GM12878 (cell line): ENCODE measurements at regions not wholly inside any gene's neighbourhood (a gene's known extent, or its start where the extent isn't known, plus 50 kb on each side); places are given as distances from the start of the nearest gene placed in this dataset.

ENCODE experiments used
- ATAC-seq: fragments of 200-7000 bp; cut with Tn5 transposase; 3 replicates; pipeline ENCODE4 v1.9.1; 2020; ENCODE audit warnings: mild to moderate bottlenecking, moderate library complexity
- BruUV-seq: library from RNA; stranded (reverse); fragments of 400-500 nt; replicated peaks from 2 replicates; lab custom pipeline; 2021; lab: Mats Ljungman, UMichigan
- CTCF ChIA-PET: fragments of 300-600 bp; sonication (Branson Sonifier 250); formaldehyde crosslinking; extraction: SDS; loops from one replicate; lab custom pipeline; 2021; ENCODE audit warnings: inconsistent platforms; lab: Yijun Ruan, JAX
- POLR2A ChIA-PET: fragments of 350-600 bp; formaldehyde crosslinking; extraction: SDS; loops from one replicate; lab custom pipeline; 2021; ENCODE audit warnings: inconsistent platforms; lab: Charles Lee
- RAD21 ChIA-PET: fragments of 300-600 bp; sonication (Branson Sonifier 250); formaldehyde crosslinking; loops from one replicate; lab custom pipeline; 2023; ENCODE audit warnings: antibody characterized with exemption; ENCODE audit not compliant: unreplicated experiment; lab: Charles Lee
- SMC1A ChIA-PET: fragments of 300-600 bp; sonication (Branson Sonifier 250); formaldehyde crosslinking; loops from one replicate; lab custom pipeline; 2023; ENCODE audit not compliant: unreplicated experiment, uncharacterized antibody; lab: Charles Lee
- DNase-seq: peaks from one replicate; pipeline ENCODE4 v3.0.0-alpha.2; 2011; ENCODE audit warnings: low read depth, low spot score
- FAIRE-seq: peaks from 3 replicates; lab custom pipeline; 2011; peaks lifted over from hg19 to GRCh38; lab: Jason Lieb, UNC
- H2AFZ ChIP-seq: 2 replicates; pipeline ENCODE4 v1.6.0; 2011; ENCODE audit warnings: low read depth, low read length, control low read depth; ENCODE audit not compliant: control insufficient read depth
- H3K27ac ChIP-seq: 2 replicates; pipeline ENCODE4 v1.5.1; 2011; ENCODE audit warnings: control low read depth; ENCODE audit not compliant: control insufficient read depth, insufficient read depth
- H3K27me3 ChIP-seq, 2 experiments: replicated peaks in 1 of 2; 2 replicates each; pipeline versions ENCODE4 v1.6.0 to v1.6.1; 2011; ENCODE audit warnings: low read length in 1 of 2; ENCODE audit not compliant: control insufficient read depth in 2 of 2, insufficient read depth in 2 of 2
- H3K36me3 ChIP-seq, 2 experiments: 2 replicates each; pipeline ENCODE4 v1.5.1; 2011; ENCODE audit warnings: low read length in 1 of 2; ENCODE audit not compliant: control insufficient read depth in 2 of 2, insufficient read depth in 2 of 2
- H3K4me1 ChIP-seq: 2 replicates; pipeline ENCODE4 v1.6.1; 2011; ENCODE audit warnings: mild to moderate bottlenecking, low read length, moderate library complexity, mixed read lengths; ENCODE audit not compliant: control insufficient read depth, insufficient read depth
- H3K4me2 ChIP-seq: 2 replicates; pipeline ENCODE4 v1.6.0; 2011; ENCODE audit warnings: control low read depth; ENCODE audit not compliant: control insufficient read depth, insufficient read depth
- H3K4me3 ChIP-seq: fragments of 200-600 bp; sonication (generic); 2 replicates; pipeline ENCODE4 v1.5.1; 2016
- H3K79me2 ChIP-seq: 2 replicates; pipeline ENCODE4 v1.6.0; 2011; ENCODE audit warnings: low read length; ENCODE audit not compliant: control insufficient read depth, insufficient read depth
- H3K9ac ChIP-seq: 2 replicates; pipeline ENCODE4 v1.8.0; 2011; ENCODE audit warnings: low read length, control low read depth, mixed read lengths; ENCODE audit not compliant: control insufficient read depth, insufficient read depth
- H3K9me3 ChIP-seq: replicated peaks from 3 replicates; pipeline ENCODE4 v1.5.1; 2011; ENCODE audit warnings: mild to moderate bottlenecking, low read length; ENCODE audit not compliant: control insufficient read depth, insufficient read depth
- H4K20me1 ChIP-seq: 2 replicates; pipeline ENCODE4 v1.6.0; 2011; ENCODE audit not compliant: control insufficient read depth, insufficient read depth
- ASH2L ChIP-seq: fragments of 300-600, 200-600 bp; sonication (generic); IDR thresholded peaks from 2 replicates; pipeline ENCODE4 v1.6.1; 2017; ENCODE audit warnings: low read depth, mild to moderate bottlenecking, borderline replicate concordance
- ATF7 ChIP-seq: fragments of 450-650 bp; IDR thresholded peaks from 2 replicates; pipeline ENCODE4 v1.6.1; 2016; ENCODE audit warnings: low read depth, mild to moderate bottlenecking
- EP300 ChIP-seq, 2 experiments: fragments of 150-350 bp in 1 of 2; IDR thresholded peaks; 2 replicates each; pipeline ENCODE4 v1.6.1; 2011 to 2012; ENCODE audit warnings: low read depth in 2 of 2, low read length in 2 of 2, borderline replicate concordance in 1 of 2, improper control_type of control experiment in 1 of 2, inconsistent platforms in 1 of 2; ENCODE audit not compliant: control insufficient read depth in 1 of 2
- MEF2B ChIP-seq: fragments of 450-650 bp; IDR thresholded peaks from 2 replicates; pipeline ENCODE4 v1.6.1; 2018; ENCODE audit warnings: mild to moderate bottlenecking, moderate library complexity; ENCODE audit not compliant: partially characterized antibody, poor library complexity, severe bottlenecking
- MTA2 ChIP-seq: fragments of 450-650 bp; IDR thresholded peaks from 2 replicates; pipeline ENCODE4 v1.6.1; 2016; ENCODE audit warnings: low read depth, mild to moderate bottlenecking, moderate library complexity
- RCOR1 ChIP-seq: conservative IDR thresholded peaks from 2 replicates; pipeline ENCODE4 v1.6.1; 2012; ENCODE audit warnings: low read depth, low read length, improper control_type of control experiment
- SRF ChIP-seq, 2 experiments: IDR thresholded peaks; 2 replicates each; pipeline ENCODE4 v1.6.1; 2011; ENCODE audit warnings: low read depth in 2 of 2, low read length in 2 of 2, mild to moderate bottlenecking in 1 of 2, moderate library complexity in 1 of 2
- SUPT20H ChIP-seq: IDR thresholded peaks from 2 replicates; pipeline ENCODE4 v1.6.1; 2011; ENCODE audit warnings: low read depth, mild to moderate bottlenecking, low read length, moderate library complexity, borderline replicate concordance; ENCODE audit not compliant: control insufficient read depth
- TCF12 ChIP-seq: IDR thresholded peaks from 2 replicates; pipeline ENCODE4 v1.6.1; 2011; ENCODE audit warnings: low read depth, mild to moderate bottlenecking, low read length
- WGBS: methylation state at CpG from one replicate; pipeline ENCODE4 v1.1.6; 2016; ENCODE audit warnings: low lambda C conversion rate; ENCODE audit not compliant: insufficient replicate concordance, insufficient coverage; ENCODE audit errors: missing lambda C conversion rate; 5-methylcytosine and 5-hydroxymethylcytosine counted together
- in situ Hi-C: fragments of 300-500 bp; cut with MboI; formaldehyde crosslinking; loops from 9 replicates; pipeline ENCODE4 v1.14.3; 2018; ENCODE audit warnings: mixed read lengths
- intact Hi-C: fragments of 100-400 bp; cut with micrococcal nuclease; formaldehyde crosslinking; loops from one replicate; pipeline ENCODE4 v1.14.2; 2022; ENCODE audit not compliant: unreplicated experiment
- TF ChIP-seq, protein P1 (sequence below): IDR thresholded peaks from 2 replicates; pipeline ENCODE4 v1.6.1; 2011; ENCODE audit warnings: borderline replicate concordance, low read depth, mild to moderate bottlenecking, moderate library complexity, mixed read lengths, low read length; ENCODE audit not compliant: insufficient read depth; ENCODE audit errors: extremely low read length
- TF ChIP-seq, protein P2 (sequence below): fragments of 450-650 bp; IDR thresholded peaks from 2 replicates; pipeline ENCODE4 v1.6.1; 2016; ENCODE audit warnings: mild to moderate bottlenecking, moderate library complexity, borderline replicate concordance
- TF ChIP-seq, protein P3 (sequence below), 3 experiments: IDR thresholded peaks in 2 of 3; conservative IDR thresholded peaks in 1 of 3; 2 replicates each; pipeline ENCODE4 v1.5.1; 2011; ENCODE audit warnings: low read depth in 3 of 3, low read length in 3 of 3, mild to moderate bottlenecking in 3 of 3, control low read depth in 2 of 3, moderate library complexity in 2 of 3, inconsistent platforms in 1 of 3, mixed read lengths in 1 of 3; ENCODE audit not compliant: control insufficient read depth in 2 of 3, insufficient read depth in 1 of 3; ENCODE audit errors: extremely low read depth in 1 of 3
- TF ChIP-seq, protein P4 (sequence below): fragments of 450-650 bp; IDR thresholded peaks from 2 replicates; pipeline ENCODE4 v1.6.1; 2017; ENCODE audit warnings: mild to moderate bottlenecking, low read depth, inconsistent platforms; ENCODE audit not compliant: poor library complexity, severe bottlenecking

DNA sequence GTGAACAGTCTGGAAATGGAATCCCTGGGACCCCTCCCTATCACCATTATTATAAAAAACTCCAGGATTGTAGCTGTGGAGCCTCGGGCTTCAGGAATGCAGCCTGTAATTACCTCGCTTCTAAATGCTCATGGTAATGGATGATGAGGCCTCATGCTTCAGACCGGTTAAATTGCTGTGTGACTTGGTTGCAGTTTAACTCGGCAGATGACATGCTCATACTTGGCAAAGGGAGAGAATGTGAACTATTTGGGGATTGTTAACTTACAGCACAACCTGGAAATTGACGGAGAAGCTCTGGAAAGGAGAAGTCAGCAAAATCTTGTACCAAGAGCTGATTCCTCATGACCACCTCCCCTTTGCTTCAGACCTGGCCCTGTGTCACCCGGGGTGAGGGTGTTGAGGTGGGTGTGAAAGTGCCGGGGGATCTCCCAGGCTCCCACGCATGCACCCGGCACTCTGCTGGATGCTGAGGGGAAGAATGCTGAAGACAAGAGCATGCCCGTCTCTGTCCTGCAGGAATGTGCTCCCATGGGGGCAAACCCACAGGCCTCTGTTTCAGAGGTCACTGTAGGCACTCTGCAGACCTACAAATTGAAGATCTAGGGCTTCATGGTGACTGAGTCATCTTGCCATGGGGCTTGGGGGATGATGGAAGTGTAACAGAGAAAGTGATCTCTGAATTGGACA, 364.8 kb downstream of the RPS6KC1 start:
- H4K20me1 ChIP-seq = no peaks in the 10 kb centered on the region; the same call in 1 of the 2 replicates
- CTCF ChIA-PET = no interaction called here
- H2AFZ ChIP-seq = no peak overlapping the region
- no peak overlapping the region for H3K9ac ChIP-seq
- peaks cover 1 to 2% of the 10 kb centered on the region in 2 experiments; a peak in 2 of 4 replicates for H3K27me3 ChIP-seq
- no peak for DNase-seq
- FAIRE-seq = no peak
- H3K27ac ChIP-seq = no peak overlapping the region
- no TSS peak for BruUV-seq
- H3K36me3 ChIP-seq = no peaks in the 10 kb centered on the region
- H3K4me1 ChIP-seq = no peaks in the 10 kb centered on the region
- no peak for ATAC-seq
- H3K4me2 ChIP-seq = no peak overlapping the region
- RAD21 ChIA-PET = no interaction called here
- no peak overlapping the region for H3K4me3 ChIP-seq
- POLR2A ChIA-PET = no interaction called here
- in situ Hi-C loops = no loop called here
- H3K9me3 ChIP-seq = no peaks in the 10 kb centered on the region
- SMC1A ChIA-PET = interaction anchor here (1.1 kb wide), 1 partner anchor 16 kb away, joined by 3 read pairs; no protein-coding TSS in a partner anchor
- WGBS = 33% methylated on average over 10 of the region's 10 CpGs
- intact Hi-C loops = no loop called here
- H3K79me2 ChIP-seq = no peaks in the 10 kb centered on the region
- TF ChIP-seq, protein P1, sequence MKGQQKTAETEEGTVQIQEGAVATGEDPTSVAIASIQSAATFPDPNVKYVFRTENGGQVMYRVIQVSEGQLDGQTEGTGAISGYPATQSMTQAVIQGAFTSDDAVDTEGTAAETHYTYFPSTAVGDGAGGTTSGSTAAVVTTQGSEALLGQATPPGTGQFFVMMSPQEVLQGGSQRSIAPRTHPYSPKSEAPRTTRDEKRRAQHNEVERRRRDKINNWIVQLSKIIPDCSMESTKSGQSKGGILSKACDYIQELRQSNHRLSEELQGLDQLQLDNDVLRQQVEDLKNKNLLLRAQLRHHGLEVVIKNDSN = no peak
- TF ChIP-seq SRF (IDR thresholded peaks at IDR 0.05; ENCODE audit: low read depth in 2 of 2, low read length in 2 of 2) (no peak), ATF7 (no peak), ASH2L (no peak), MEF2B (no peak), TCF12 (no peak), EP300 (IDR thresholded peaks at IDR 0.05; ENCODE audit: borderline replicate concordance in 1 of 2, control insufficient read depth in 1 of 2, low read depth in 2 of 2, low read length in 2 of 2) (no peak), RCOR1 (no peak), MTA2 (no peak), SUPT20H (no peak)
- TF ChIP-seq, protein P2, sequence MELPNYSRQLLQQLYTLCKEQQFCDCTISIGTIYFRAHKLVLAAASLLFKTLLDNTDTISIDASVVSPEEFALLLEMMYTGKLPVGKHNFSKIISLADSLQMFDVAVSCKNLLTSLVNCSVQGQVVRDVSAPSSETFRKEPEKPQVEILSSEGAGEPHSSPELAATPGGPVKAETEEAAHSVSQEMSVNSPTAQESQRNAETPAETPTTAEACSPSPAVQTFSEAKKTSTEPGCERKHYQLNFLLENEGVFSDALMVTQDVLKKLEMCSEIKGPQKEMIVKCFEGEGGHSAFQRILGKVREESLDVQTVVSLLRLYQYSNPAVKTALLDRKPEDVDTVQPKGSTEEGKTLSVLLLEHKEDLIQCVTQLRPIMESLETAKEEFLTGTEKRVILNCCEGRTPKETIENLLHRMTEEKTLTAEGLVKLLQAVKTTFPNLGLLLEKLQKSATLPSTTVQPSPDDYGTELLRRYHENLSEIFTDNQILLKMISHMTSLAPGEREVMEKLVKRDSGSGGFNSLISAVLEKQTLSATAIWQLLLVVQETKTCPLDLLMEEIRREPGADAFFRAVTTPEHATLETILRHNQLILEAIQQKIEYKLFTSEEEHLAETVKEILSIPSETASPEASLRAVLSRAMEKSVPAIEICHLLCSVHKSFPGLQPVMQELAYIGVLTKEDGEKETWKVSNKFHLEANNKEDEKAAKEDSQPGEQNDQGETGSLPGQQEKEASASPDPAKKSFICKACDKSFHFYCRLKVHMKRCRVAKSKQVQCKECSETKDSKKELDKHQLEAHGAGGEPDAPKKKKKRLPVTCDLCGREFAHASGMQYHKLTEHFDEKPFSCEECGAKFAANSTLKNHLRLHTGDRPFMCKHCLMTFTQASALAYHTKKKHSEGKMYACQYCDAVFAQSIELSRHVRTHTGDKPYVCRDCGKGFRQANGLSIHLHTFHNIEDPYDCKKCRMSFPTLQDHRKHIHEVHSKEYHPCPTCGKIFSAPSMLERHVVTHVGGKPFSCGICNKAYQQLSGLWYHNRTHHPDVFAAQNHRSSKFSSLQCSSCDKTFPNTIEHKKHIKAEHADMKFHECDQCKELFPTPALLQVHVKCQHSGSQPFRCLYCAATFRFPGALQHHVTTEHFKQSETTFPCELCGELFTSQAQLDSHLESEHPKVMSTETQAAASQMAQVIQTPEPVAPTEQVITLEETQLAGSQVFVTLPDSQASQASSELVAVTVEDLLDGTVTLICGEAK = no peak
- TF ChIP-seq, protein P3, sequence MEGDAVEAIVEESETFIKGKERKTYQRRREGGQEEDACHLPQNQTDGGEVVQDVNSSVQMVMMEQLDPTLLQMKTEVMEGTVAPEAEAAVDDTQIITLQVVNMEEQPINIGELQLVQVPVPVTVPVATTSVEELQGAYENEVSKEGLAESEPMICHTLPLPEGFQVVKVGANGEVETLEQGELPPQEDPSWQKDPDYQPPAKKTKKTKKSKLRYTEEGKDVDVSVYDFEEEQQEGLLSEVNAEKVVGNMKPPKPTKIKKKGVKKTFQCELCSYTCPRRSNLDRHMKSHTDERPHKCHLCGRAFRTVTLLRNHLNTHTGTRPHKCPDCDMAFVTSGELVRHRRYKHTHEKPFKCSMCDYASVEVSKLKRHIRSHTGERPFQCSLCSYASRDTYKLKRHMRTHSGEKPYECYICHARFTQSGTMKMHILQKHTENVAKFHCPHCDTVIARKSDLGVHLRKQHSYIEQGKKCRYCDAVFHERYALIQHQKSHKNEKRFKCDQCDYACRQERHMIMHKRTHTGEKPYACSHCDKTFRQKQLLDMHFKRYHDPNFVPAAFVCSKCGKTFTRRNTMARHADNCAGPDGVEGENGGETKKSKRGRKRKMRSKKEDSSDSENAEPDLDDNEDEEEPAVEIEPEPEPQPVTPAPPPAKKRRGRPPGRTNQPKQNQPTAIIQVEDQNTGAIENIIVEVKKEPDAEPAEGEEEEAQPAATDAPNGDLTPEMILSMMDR (IDR thresholded peaks at IDR 0.05 in 2 of 3, conservative IDR thresholded peaks at IDR 0.05 in 1 of 3; ENCODE audit: control insufficient read depth in 2 of 3, extremely low read depth in 1 of 3, insufficient read depth in 1 of 3, low read depth in 3 of 3, low read length in 3 of 3) = no peak
- TF ChIP-seq, protein P4, sequence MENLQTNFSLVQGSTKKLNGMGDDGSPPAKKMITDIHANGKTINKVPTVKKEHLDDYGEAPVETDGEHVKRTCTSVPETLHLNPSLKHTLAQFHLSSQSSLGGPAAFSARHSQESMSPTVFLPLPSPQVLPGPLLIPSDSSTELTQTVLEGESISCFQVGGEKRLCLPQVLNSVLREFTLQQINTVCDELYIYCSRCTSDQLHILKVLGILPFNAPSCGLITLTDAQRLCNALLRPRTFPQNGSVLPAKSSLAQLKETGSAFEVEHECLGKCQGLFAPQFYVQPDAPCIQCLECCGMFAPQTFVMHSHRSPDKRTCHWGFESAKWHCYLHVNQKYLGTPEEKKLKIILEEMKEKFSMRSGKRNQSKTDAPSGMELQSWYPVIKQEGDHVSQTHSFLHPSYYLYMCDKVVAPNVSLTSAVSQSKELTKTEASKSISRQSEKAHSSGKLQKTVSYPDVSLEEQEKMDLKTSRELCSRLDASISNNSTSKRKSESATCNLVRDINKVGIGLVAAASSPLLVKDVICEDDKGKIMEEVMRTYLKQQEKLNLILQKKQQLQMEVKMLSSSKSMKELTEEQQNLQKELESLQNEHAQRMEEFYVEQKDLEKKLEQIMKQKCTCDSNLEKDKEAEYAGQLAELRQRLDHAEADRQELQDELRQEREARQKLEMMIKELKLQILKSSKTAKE = no peak
